GM06990 (cell line): ENCODE measurements at regions not wholly inside any gene's neighbourhood (a gene's known extent, or its start where the extent isn't known, plus 50 kb on each side); places are given as distances from the start of the nearest gene placed in this dataset.

ENCODE experiments used
- DNase-seq: peaks from one replicate; pipeline ENCODE4 v3.0.0-alpha.2; 2011; ENCODE audit not compliant: insufficient read length; ENCODE audit errors: extremely low read depth
- H3K27me3 ChIP-seq: replicated peaks from 2 replicates; pipeline ENCODE4 v1.6.0; 2011; ENCODE audit warnings: low read length; ENCODE audit not compliant: control insufficient read depth, insufficient read depth
- H3K36me3 ChIP-seq: 2 replicates; pipeline ENCODE4 v1.5.1; 2011; ENCODE audit warnings: low read length; ENCODE audit not compliant: control insufficient read depth, insufficient read depth
- H3K4me3 ChIP-seq: replicated peaks from 2 replicates; pipeline ENCODE4 v1.5.1; 2011; ENCODE audit warnings: low read depth, mild to moderate bottlenecking, control low read depth, low read length
- TF ChIP-seq, protein P1 (sequence below): IDR thresholded peaks from 2 replicates; pipeline ENCODE4 v1.5.1; 2011; ENCODE audit warnings: low read length, control low read depth, mild to moderate bottlenecking, inconsistent platforms; ENCODE audit not compliant: insufficient read depth, poor library complexity, severe bottlenecking

DNA sequence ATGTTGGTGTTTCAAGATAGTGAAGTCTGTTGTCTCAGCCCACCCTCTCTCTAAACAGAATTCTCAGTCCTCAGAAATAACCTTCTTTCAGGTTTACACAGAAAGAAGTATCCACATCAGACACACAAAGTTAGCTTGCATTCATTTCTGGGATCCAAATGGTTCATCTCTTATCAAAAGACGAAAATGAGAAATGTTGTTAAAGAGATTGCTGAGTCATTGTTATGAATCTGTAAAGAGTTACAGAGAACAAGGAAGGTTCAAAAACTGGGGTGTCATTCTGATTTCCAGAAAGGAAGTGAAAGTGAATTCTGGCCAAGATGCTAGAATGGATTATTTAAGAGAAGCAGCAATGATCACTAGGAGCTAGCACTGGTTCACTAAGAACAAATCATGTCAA lies 90.5 kb upstream of the ATXN1 start:
- Histone ChIP-seq H3K36me3 (no peaks in the 10 kb centered on the region), H3K27me3 (no peaks in the 10 kb centered on the region), H3K4me3 (no peak overlapping the region)
- DNase-seq: peak; percentile 20
- TF ChIP-seq, protein P1, sequence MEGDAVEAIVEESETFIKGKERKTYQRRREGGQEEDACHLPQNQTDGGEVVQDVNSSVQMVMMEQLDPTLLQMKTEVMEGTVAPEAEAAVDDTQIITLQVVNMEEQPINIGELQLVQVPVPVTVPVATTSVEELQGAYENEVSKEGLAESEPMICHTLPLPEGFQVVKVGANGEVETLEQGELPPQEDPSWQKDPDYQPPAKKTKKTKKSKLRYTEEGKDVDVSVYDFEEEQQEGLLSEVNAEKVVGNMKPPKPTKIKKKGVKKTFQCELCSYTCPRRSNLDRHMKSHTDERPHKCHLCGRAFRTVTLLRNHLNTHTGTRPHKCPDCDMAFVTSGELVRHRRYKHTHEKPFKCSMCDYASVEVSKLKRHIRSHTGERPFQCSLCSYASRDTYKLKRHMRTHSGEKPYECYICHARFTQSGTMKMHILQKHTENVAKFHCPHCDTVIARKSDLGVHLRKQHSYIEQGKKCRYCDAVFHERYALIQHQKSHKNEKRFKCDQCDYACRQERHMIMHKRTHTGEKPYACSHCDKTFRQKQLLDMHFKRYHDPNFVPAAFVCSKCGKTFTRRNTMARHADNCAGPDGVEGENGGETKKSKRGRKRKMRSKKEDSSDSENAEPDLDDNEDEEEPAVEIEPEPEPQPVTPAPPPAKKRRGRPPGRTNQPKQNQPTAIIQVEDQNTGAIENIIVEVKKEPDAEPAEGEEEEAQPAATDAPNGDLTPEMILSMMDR: no peak

DNA sequence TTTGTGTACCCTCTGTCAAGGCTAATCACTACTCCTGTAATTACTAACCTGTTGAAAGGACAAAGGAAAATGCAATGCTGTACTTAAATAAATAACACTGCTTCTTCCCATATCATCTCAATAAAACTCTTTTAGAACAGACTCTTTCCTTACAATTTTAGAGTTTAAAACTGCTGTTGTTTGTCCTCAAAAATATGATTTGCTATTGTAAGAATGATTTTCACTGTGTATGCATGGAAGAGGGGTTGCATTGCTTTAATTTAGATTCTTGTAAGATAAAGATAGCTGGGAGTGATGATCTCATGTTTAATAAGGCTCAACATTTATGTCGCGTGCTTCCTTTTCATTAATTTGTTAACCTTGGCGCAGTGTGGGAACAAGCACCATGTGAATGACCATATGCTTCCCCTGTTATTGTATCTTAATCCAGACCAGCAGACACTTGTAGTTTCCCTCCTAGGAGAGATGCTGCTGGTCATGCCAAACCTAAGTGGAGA lies 89.8 kb upstream of the ATXN1 start:
- TF ChIP-seq, protein P1: no peak
- Histone ChIP-seq H3K36me3 (no peaks in the 10 kb centered on the region), H3K27me3 (no peaks in the 10 kb centered on the region), H3K4me3 (no peak overlapping the region)
- DNase-seq: no peak

DNA sequence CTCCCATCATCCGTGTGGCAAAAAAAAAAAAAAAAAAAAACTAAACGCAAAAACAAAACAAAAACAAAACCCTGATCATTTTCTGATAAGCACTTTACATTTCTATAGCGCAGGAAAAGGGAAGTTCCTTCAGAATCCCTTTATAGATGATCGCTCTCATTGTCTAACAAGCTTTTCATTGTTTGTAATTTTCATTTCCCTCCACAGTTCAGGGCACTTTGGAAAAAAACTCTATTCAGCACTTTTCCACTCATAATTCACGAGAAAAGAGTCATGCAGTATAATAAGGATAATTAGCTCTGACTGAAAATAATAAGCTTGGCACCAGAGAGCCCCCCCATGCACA lies 89.4 kb upstream of the ATXN1 start:
- H3K36me3 ChIP-seq: no peaks in the 10 kb centered on the region
- TF ChIP-seq, protein P1: no peak
- no peak overlapping the region for H3K4me3 ChIP-seq
- no peaks in the 10 kb centered on the region for H3K27me3 ChIP-seq
- no peak for DNase-seq

DNA sequence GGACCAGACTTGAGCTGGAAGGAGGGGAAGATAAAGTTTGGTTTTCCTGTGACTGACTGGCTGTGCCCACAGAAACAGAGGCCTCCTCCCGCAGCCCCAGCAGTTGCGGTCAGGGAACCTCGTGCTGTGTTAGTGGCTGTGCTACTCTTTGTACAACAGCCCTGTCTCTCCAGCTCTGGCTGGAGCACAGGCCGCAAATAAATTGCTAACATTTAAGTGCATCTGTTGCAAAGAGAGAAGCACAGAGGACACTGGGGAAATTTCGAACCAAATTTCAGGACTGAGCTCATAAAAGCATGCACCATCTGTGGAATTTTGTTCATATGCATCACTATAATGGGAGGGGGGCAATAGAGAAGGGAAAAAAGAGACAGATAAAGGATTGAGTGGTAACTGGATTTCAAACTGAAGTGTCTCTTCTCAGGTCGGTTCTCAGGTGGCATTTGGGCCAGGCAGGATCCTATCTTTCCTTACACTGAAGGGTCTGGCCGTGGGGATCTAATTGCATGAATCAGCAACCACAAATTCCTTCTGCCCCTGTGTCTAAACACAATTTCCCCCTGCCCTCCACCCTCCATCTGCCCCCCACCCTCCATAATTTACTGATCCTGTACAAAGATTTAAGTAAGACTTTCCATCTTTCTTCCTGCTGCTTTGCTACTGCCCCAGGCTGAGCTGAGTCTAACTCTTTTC lies 88.9 kb upstream of the ATXN1 start:
- H3K27me3 ChIP-seq: no peaks in the 10 kb centered on the region
- TF ChIP-seq, protein P1: no peak
- no peak for DNase-seq
- no peaks in the 10 kb centered on the region for H3K36me3 ChIP-seq
- no peak overlapping the region for H3K4me3 ChIP-seq

DNA sequence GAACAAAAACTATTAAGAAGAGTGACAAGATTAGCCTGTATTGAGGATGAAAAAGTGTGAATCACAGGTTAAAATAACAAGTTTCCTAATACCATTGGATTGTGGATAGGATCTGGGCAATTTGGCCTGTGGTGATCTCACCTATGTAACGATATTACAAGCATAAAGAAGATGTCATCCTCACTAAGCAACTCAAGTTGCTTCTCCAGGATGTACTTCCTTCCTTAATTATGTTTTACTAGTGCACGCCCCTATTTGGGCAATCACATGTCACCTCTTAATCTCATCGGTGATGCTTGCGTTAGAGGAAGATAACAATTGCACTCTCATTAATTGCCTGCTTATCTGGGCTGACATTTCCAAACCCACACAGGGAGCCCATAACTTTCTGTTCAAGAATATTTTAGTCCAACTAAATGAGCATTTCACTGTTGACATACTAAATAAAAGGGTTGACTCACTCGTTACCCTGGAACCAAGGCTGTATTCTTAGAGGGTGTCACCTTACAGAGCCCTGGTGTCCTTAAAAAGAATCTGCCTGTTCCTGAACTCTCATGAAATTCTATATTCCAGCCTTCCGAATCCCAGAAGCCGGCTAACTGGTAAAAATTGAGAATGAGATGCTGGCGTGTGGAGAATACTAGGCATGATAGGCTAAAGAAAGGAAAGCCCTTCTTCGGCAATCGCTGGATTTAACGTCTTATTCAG lies 88.2 kb upstream of the ATXN1 start:
- no peak for DNase-seq
- no peak overlapping the region for H3K4me3 ChIP-seq
- TF ChIP-seq, protein P1: no peak
- H3K36me3 ChIP-seq: no peaks in the 10 kb centered on the region
- no peaks in the 10 kb centered on the region for H3K27me3 ChIP-seq
